ENCODE measurements at regions not wholly inside any gene's neighbourhood (a gene's known extent, or its start where the extent isn't known, plus 50 kb on each side); places are given as distances from the start of the nearest gene placed in this dataset.

DNA sequence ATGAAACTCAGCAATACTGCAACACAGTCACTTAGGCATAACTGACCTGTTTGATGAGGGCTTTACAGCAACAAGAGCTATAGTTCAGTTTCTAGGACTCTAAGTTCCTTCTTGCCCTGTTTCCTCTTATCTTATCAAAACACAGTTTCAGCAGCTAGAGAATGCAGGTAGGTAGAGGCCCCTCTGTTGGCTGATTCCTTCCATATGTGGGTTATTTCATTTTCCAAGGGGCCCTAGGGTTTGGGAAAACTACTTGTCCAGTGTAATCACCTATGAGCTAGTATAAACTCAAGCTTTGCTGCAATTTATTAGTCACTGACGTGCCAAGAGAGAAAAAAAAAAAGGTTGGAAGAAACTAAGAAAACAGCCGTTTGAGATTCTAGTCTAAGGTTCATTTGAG, 607.7 kb upstream of the USP24 start:
- no peaks in the 10 kb centered on the region for H3K4me1 ChIP-seq (ENCODE audit: control insufficient read depth, insufficient read depth, low read length)
- H3K9me3 ChIP-seq (ENCODE audit: control insufficient read depth, insufficient read depth, low read length) = no peaks in the 10 kb centered on the region
- no peak overlapping the region for H3K9ac ChIP-seq (ENCODE audit: low read depth, low read length)
- H3K36me3 ChIP-seq (ENCODE audit: control insufficient read depth, insufficient read depth, low read length) = no peaks in the 10 kb centered on the region
- no peaks in the 10 kb centered on the region for H3K27me3 ChIP-seq (ENCODE audit: control insufficient read depth, insufficient read depth, low read length)
- H3K27ac ChIP-seq (ENCODE audit: low read depth, low read length) = no peak overlapping the region
- no peak overlapping the region for H3K4me3 ChIP-seq (ENCODE audit: low read depth, low read length)

DNA sequence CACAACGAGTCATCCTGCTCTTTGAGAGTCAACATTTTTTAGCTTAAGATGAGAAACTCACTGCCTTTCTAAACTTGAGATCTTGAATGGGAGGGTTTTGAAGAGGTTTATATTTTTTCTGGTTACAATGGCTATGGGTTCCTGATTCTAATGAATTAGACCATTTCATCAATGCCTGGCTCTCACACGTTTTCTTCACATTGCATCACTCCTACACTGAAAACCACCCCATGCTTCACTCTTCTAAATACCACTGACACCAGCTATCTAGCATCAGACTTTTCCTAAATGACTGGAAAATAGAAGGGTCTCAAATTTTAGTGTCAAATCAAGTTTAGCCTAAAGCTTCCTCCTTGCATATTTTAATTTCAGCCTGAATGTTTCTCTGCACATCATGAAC, 606.1 kb upstream of the USP24 start:
- no peak overlapping the region for H3K4me3 ChIP-seq (ENCODE audit: low read depth, low read length)
- no peak overlapping the region for H3K9ac ChIP-seq (ENCODE audit: low read depth, low read length)
- H3K27me3 ChIP-seq (ENCODE audit: control insufficient read depth, insufficient read depth, low read length) = no peaks in the 10 kb centered on the region
- H3K27ac ChIP-seq (ENCODE audit: low read depth, low read length) = no peak overlapping the region
- no peaks in the 10 kb centered on the region for H3K4me1 ChIP-seq (ENCODE audit: control insufficient read depth, insufficient read depth, low read length)
- H3K36me3 ChIP-seq (ENCODE audit: control insufficient read depth, insufficient read depth, low read length) = no peaks in the 10 kb centered on the region
- no peaks in the 10 kb centered on the region for H3K9me3 ChIP-seq (ENCODE audit: control insufficient read depth, insufficient read depth, low read length)

DNA sequence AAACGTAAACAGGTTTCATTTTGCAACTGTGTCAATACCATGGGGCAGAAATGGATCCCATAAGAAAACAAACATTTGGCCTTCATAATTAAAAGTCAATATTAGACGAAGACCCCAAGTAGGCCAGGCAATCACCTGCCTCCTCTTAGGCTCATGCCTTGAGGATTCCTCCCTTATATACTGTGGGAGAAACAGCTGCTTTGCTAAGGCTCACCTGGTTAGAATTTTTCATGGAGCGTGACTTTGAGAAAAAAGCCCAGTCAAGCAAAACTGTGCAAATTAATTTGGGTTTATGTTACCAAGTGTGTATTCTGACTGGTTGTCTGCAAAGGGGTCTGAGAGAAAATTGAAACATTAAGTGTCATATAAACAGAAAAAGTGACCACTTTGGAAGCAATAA, 605.3 kb upstream of the USP24 start:
- H3K9me3 ChIP-seq (ENCODE audit: control insufficient read depth, insufficient read depth, low read length) = no peaks in the 10 kb centered on the region
- H3K27ac ChIP-seq (ENCODE audit: low read depth, low read length) = no peak overlapping the region
- H3K27me3 ChIP-seq (ENCODE audit: control insufficient read depth, insufficient read depth, low read length) = no peaks in the 10 kb centered on the region
- no peak overlapping the region for H3K4me3 ChIP-seq (ENCODE audit: low read depth, low read length)
- no peaks in the 10 kb centered on the region for H3K4me1 ChIP-seq (ENCODE audit: control insufficient read depth, insufficient read depth, low read length)
- H3K9ac ChIP-seq (ENCODE audit: low read depth, low read length) = no peak overlapping the region
- H3K36me3 ChIP-seq (ENCODE audit: control insufficient read depth, insufficient read depth, low read length) = no peaks in the 10 kb centered on the region

DNA sequence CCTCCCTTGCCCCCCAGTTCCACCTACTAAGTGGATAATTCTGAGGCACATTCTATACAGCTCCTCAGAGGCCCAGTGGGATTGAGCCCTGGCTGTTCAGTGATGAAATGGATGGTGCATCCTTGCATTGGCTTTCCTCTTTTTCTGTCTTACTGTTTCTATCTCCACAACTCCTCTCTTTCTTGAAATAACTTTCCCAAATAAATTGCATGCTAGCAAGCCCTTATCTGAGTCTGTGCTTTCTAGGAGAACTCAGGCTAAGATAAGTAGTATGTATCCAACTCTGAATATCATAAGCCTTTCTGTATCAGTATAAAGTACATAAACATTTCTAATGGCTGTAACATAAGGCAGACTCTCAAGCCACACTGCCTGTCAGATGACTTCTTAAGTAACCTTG, 603.8 kb upstream of the USP24 start:
- Histone ChIP-seq H3K9ac (ENCODE audit: low read depth, low read length) (no peak overlapping the region), H3K4me1 (ENCODE audit: control insufficient read depth, insufficient read depth, low read length) (no peaks in the 10 kb centered on the region), H3K4me3 (ENCODE audit: low read depth, low read length) (no peak overlapping the region), H3K9me3 (ENCODE audit: control insufficient read depth, insufficient read depth, low read length) (no peaks in the 10 kb centered on the region), H3K27ac (ENCODE audit: low read depth, low read length) (no peak overlapping the region), H3K36me3 (ENCODE audit: control insufficient read depth, insufficient read depth, low read length) (no peaks in the 10 kb centered on the region), H3K27me3 (ENCODE audit: control insufficient read depth, insufficient read depth, low read length) (no peaks in the 10 kb centered on the region)

DNA sequence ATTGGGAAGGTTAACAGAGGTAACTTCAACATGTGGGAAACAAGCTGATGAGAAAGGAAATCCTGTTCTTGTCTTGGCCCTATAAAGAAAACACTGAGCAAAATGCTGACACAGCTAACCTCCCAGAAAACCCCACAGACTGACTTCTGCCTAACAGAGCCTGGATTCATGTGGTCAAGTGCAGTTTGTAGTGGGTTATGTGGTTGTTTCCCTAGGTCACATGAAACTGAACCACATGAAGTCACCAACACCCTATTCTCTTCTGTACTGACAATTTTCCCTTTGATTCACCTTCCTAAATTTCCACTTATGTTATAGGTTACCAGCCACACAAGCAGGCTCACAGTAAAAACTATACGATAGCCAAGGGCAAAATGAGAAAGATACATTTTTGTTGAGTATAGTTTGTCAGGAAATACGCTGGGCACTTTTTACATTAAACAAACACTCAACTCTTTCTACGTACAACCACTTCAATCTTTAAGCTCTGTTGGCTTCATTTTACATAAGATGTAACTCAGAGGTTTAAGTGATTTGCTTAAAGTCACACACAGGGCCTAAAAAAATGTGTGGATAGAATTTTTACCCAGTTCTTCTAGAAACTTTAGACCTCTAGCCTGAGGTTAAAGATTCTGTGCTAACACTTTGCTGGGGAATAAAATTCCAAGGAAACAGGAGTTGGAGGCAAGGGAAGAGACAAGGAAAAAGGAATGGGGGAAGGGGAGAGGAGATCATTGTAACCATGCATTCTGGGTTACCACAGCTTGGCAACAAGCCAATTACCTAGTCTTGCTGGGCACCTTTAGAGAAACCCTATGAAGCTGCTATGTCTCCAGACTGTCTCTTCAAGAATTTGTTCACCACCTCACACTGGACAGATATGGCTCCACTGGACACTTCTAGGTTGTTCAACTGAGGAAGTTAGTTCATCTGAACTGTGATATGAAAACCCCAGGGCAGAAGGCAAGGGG, 601.6 kb upstream of the USP24 start:
- no peaks in the 10 kb centered on the region for H3K27me3 ChIP-seq (ENCODE audit: control insufficient read depth, insufficient read depth, low read length)
- no peaks in the 10 kb centered on the region for H3K36me3 ChIP-seq (ENCODE audit: control insufficient read depth, insufficient read depth, low read length)
- H3K9me3 ChIP-seq (ENCODE audit: control insufficient read depth, insufficient read depth, low read length) = no peaks in the 10 kb centered on the region
- H3K4me1 ChIP-seq (ENCODE audit: control insufficient read depth, insufficient read depth, low read length) = no peaks in the 10 kb centered on the region
- no peak overlapping the region for H3K27ac ChIP-seq (ENCODE audit: low read depth, low read length)
- no peak overlapping the region for H3K9ac ChIP-seq (ENCODE audit: low read depth, low read length)
- H3K4me3 ChIP-seq (ENCODE audit: low read depth, low read length) = no peak overlapping the region

DNA sequence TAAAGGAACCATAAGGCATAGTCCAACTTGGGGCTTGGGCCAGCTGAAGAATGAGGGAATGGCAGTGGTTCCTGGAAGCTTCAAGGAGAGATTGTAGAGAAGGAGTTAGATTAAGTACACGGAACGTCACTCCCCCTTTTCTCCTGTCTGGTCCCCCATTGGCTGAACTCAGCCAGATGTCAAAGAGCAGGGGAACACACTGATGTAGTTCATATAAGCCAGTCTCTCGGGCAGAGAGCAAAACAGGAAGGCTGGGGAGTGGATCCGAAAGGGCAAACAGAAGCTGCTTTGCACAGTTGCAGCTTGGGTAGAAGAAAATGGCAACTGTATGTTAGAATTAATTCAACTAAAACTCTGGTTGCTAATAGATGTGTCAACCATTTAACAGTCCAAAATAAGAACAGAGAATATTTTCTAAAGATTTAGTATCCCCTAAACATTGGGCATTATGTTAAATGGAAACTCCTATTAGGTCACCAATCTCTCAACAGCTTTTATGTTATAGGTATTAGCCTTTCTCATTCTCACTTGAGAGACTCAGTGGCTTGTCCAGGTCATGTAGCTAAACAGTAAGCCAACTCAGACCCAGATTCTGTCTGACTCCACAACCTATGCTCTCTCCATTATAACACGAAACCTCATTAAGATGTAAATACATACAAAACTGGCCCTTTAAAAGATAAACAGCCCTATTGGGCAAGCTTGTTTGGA, 600.7 kb upstream of the USP24 start:
- Histone ChIP-seq H3K4me3 (ENCODE audit: low read depth, low read length) (no peak overlapping the region), H3K9ac (ENCODE audit: low read depth, low read length) (no peak overlapping the region), H3K36me3 (ENCODE audit: control insufficient read depth, insufficient read depth, low read length) (no peaks in the 10 kb centered on the region), H3K9me3 (ENCODE audit: control insufficient read depth, insufficient read depth, low read length) (no peaks in the 10 kb centered on the region), H3K27me3 (ENCODE audit: control insufficient read depth, insufficient read depth, low read length) (no peaks in the 10 kb centered on the region), H3K4me1 (ENCODE audit: control insufficient read depth, insufficient read depth, low read length) (no peaks in the 10 kb centered on the region), H3K27ac (ENCODE audit: low read depth, low read length) (no peak overlapping the region)

DNA sequence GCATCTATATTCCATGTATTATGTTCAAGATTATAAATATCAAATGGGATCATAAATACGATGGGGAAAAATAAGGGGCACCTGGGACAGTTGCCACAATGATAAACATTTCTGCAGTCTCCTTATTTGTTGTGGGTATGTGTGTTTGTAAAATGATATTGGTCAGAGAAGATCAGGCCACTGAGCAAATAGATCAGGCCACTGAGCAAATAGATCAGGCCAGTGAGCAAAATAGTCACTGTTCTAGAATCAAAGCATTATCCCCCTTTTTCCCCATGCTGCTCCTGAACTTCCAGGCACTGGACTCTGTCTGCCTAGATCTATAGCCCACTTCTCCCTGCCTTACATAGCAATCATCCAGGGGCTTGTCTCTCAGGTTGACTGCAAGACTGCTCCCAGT, 599.8 kb upstream of the USP24 start:
- Histone ChIP-seq H3K9ac (ENCODE audit: low read depth, low read length) (no peak overlapping the region), H3K9me3 (ENCODE audit: control insufficient read depth, insufficient read depth, low read length) (no peaks in the 10 kb centered on the region), H3K4me3 (ENCODE audit: low read depth, low read length) (no peak overlapping the region), H3K4me1 (ENCODE audit: control insufficient read depth, insufficient read depth, low read length) (no peaks in the 10 kb centered on the region), H3K36me3 (ENCODE audit: control insufficient read depth, insufficient read depth, low read length) (no peaks in the 10 kb centered on the region), H3K27me3 (ENCODE audit: control insufficient read depth, insufficient read depth, low read length) (no peaks in the 10 kb centered on the region), H3K27ac (ENCODE audit: low read depth, low read length) (no peak overlapping the region)

DNA sequence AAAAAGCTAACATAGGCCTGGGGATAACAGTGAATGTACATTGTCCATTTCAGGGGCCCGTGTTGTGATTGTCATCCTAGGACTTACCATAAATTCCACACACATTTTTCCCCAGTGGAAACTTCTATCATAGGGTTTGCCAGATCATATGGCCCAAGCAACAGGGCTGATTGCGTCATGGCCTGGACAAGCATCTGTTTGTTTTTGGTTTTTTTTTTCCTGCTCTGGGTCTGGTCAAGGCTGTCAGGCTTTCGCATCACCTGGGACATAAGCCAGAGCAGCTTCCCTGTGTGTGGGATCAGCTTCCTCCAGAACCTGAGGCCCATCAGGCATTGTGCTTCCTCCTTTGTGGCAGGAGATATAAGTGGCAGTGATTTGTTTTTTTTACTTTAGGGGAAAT, 598.5 kb upstream of the USP24 start:
- Histone ChIP-seq H3K27ac (ENCODE audit: low read depth, low read length) (no peak overlapping the region), H3K9ac (ENCODE audit: low read depth, low read length) (no peak overlapping the region), H3K4me1 (ENCODE audit: control insufficient read depth, insufficient read depth, low read length) (no peaks in the 10 kb centered on the region)

DNA sequence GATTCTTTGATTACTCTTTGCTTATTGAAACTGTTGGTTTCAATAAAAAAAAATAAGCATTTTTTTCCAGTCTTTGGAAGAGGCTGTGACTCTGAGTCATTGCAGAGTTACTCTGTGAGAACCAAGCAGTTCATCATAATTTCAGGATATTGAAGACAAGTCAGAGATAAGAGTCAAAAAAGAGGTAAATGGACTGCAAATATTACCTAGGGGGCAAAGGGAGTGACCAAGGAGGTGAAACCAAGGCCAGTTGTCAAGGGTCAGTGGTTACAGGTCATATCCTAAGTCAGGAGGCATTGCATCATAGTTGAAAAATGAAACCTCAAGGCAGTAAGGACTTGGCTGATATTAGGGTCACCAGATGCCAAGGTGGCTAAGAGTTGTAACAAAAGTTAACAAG, 597.1 kb upstream of the USP24 start:
- Histone ChIP-seq H3K9me3 (ENCODE audit: control insufficient read depth, insufficient read depth, low read length) (no peaks in the 10 kb centered on the region), H3K4me3 (ENCODE audit: low read depth, low read length) (no peak overlapping the region)

More for the DNA sequence above, 598.5 kb upstream of the USP24 start:
- Histone ChIP-seq H3K4me3 (ENCODE audit: low read depth, low read length) (no peak overlapping the region), H3K9me3 (ENCODE audit: control insufficient read depth, insufficient read depth, low read length) (no peaks in the 10 kb centered on the region), H3K36me3 (ENCODE audit: control insufficient read depth, insufficient read depth, low read length) (no peaks in the 10 kb centered on the region), H3K27me3 (ENCODE audit: control insufficient read depth, insufficient read depth, low read length) (no peaks in the 10 kb centered on the region)

DNA sequence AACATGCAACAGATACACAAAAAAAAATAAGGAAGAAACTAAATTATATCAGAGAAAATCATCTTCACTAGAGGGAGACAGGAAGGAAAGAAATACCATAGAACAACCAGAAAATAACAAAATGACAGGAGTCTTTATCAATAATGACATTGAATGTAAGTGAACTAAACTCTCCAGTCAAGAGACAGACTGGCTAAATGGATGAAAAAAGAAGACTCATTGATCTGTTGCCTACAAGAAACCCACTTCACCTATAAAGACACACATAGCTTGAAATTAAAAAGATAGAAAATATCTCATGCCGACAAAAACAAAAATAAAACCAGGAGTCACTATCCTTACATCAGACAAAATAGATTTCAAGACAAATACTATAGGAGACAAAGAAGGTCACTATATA, 593.1 kb upstream of the USP24 start:
- H3K9ac ChIP-seq (ENCODE audit: low read depth, low read length) = no peak overlapping the region
- H3K9me3 ChIP-seq (ENCODE audit: control insufficient read depth, insufficient read depth, low read length) = no peaks in the 10 kb centered on the region
- no peaks in the 10 kb centered on the region for H3K27me3 ChIP-seq (ENCODE audit: control insufficient read depth, insufficient read depth, low read length)
- H3K36me3 ChIP-seq (ENCODE audit: control insufficient read depth, insufficient read depth, low read length) = no peaks in the 10 kb centered on the region
- H3K4me3 ChIP-seq (ENCODE audit: low read depth, low read length) = no peak overlapping the region
- no peak overlapping the region for H3K27ac ChIP-seq (ENCODE audit: low read depth, low read length)
- H3K4me1 ChIP-seq (ENCODE audit: control insufficient read depth, insufficient read depth, low read length) = no peaks in the 10 kb centered on the region

More for the DNA sequence above, 597.1 kb upstream of the USP24 start:
- Histone ChIP-seq H3K9ac (ENCODE audit: low read depth, low read length) (no peak overlapping the region), H3K36me3 (ENCODE audit: control insufficient read depth, insufficient read depth, low read length) (no peaks in the 10 kb centered on the region), H3K27me3 (ENCODE audit: control insufficient read depth, insufficient read depth, low read length) (no peaks in the 10 kb centered on the region), H3K27ac (ENCODE audit: low read depth, low read length) (no peak overlapping the region), H3K4me1 (ENCODE audit: control insufficient read depth, insufficient read depth, low read length) (no peaks in the 10 kb centered on the region)

DNA sequence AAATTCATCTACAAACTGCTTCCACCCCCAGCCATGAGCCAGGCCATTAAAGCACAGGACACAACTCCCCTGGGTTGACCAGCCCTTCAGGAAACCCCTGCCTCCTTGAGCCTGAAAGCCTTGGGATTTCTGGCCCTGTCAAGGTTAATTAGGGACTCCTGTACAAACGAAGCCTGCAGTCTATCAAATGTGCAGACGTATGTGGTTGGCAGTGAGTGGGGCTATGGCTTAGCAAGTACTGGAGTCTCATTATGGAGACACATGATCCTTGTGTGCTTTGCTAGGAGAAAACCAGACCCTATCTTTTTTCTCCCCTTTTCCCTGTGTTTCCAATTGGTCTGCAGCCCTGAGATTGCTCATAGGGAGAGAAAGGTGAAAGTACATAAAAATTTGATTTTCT, 588.3 kb upstream of the USP24 start:
- no peaks in the 10 kb centered on the region for H3K9me3 ChIP-seq (ENCODE audit: control insufficient read depth, insufficient read depth, low read length)
- no peak overlapping the region for H3K27ac ChIP-seq (ENCODE audit: low read depth, low read length)
- no peaks in the 10 kb centered on the region for H3K36me3 ChIP-seq (ENCODE audit: control insufficient read depth, insufficient read depth, low read length)
- no peak overlapping the region for H3K9ac ChIP-seq (ENCODE audit: low read depth, low read length)
- H3K4me1 ChIP-seq (ENCODE audit: control insufficient read depth, insufficient read depth, low read length) = no peaks in the 10 kb centered on the region
- no peak overlapping the region for H3K4me3 ChIP-seq (ENCODE audit: low read depth, low read length)
- no peaks in the 10 kb centered on the region for H3K27me3 ChIP-seq (ENCODE audit: control insufficient read depth, insufficient read depth, low read length)

All from HUES48 (cell line).